ENCODE measurements at regions not wholly inside any gene's neighbourhood (a gene's known extent, or its start where the extent isn't known, plus 50 kb on each side); places are given as distances from the start of the nearest gene placed in this dataset.

GRCh38 chr21:26782331-26782730 lies 62.9 kb downstream of the ADAMTS1 start:
- TF ChIP-seq CTCF (IDR thresholded peaks at IDR 0.05; ENCODE audit: insufficient read depth, low read depth, low read length) (no peak), EZH2 (IDR thresholded peaks at IDR 0.05; ENCODE audit: insufficient read depth, low read length) (no peak)
